WERI-Rb-1 (cell line): ENCODE measurements at regions not wholly inside any gene's neighbourhood (a gene's known extent, or its start where the extent isn't known, plus 50 kb on each side); places are given as distances from the start of the nearest gene placed in this dataset.

Source experiments
- DNase-seq: peaks from one replicate; pipeline ENCODE4 v3.0.0-alpha.2; 2020
- H3K27ac ChIP-seq: fragments of 250-450 bp; sonication (Bioruptor Pico); 2 replicates; pipeline ENCODE4 v1.5.1; 2020; ENCODE audit warnings: mild to moderate bottlenecking, moderate library complexity
- H3K27me3 ChIP-seq: fragments of 250-450 bp; sonication (Bioruptor Pico); 2 replicates; pipeline ENCODE4 v1.5.1; 2021; ENCODE audit warnings: mild to moderate bottlenecking, low read depth, moderate library complexity; ENCODE audit not compliant: insufficient read depth, severe bottlenecking
- H3K36me3 ChIP-seq: fragments of 250-450 bp; sonication (Bioruptor Pico); 2 replicates; pipeline ENCODE4 v1.5.1; 2020; ENCODE audit warnings: mild to moderate bottlenecking, moderate library complexity
- H3K4me3 ChIP-seq: 2 replicates; pipeline ENCODE4 v1.5.1; 2011; ENCODE audit warnings: low read depth, mild to moderate bottlenecking, control low read depth, low read length
- H3K9me3 ChIP-seq: fragments of 250-450 bp; sonication (Bioruptor Pico); 2 replicates; pipeline ENCODE4 v1.5.1; 2021; ENCODE audit warnings: mild to moderate bottlenecking, moderate library complexity; ENCODE audit not compliant: severe bottlenecking
- TF ChIP-seq, protein P1 (sequence below): IDR thresholded peaks from 2 replicates; pipeline ENCODE4 v1.5.1; 2011; ENCODE audit warnings: low read depth, mild to moderate bottlenecking, control low read depth, inconsistent platforms, low read length

DNA sequence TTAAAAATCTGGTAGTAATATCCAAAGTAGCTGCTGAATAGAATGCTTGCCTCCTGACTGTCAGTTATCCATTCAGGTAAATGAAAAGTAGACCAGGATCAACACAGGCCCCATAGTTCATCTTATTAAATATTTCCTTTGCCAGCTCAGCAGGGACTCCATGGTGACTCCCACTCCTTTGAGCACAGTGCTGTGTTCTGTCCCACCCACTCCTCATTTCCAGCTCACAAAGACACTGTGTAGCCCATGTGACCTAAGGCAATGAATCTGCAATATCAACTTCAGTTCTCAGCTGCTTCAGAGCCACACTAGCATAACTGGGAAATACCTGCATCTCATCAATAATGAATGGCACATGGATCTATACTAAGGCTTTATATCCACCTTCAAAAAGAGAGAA, 189.5 kb upstream of the MANEA start:
- Histone ChIP-seq H3K9me3 (no peaks in the 10 kb centered on the region), H3K4me3 (no peak overlapping the region), H3K36me3 (no peaks in the 10 kb centered on the region), H3K27me3 (no peaks in the 10 kb centered on the region), H3K27ac (no peak overlapping the region)
- no peak for DNase-seq
- TF ChIP-seq, protein P1, sequence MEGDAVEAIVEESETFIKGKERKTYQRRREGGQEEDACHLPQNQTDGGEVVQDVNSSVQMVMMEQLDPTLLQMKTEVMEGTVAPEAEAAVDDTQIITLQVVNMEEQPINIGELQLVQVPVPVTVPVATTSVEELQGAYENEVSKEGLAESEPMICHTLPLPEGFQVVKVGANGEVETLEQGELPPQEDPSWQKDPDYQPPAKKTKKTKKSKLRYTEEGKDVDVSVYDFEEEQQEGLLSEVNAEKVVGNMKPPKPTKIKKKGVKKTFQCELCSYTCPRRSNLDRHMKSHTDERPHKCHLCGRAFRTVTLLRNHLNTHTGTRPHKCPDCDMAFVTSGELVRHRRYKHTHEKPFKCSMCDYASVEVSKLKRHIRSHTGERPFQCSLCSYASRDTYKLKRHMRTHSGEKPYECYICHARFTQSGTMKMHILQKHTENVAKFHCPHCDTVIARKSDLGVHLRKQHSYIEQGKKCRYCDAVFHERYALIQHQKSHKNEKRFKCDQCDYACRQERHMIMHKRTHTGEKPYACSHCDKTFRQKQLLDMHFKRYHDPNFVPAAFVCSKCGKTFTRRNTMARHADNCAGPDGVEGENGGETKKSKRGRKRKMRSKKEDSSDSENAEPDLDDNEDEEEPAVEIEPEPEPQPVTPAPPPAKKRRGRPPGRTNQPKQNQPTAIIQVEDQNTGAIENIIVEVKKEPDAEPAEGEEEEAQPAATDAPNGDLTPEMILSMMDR = no peak

DNA sequence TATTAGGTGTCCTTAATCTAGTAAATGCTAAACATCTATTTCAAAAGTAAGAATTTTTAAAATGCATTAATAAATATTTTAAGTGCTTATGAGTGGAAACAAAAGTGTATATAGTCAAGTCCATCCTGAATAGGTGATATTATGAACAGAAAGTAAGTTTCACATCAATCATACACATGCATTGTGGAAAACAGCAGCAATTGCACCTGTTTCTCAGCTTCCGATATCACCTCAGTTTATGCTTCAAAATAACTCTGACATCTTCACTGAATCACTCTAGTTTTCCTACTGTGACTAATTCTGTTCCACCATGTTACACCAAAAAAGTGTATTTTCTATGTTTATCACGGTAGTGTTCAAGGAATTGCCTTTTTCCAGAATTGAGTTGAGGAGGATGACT, 172.6 kb upstream of the MANEA start:
- H3K4me3 ChIP-seq = no peak overlapping the region
- H3K9me3 ChIP-seq = no peaks in the 10 kb centered on the region
- H3K27ac ChIP-seq = no peak overlapping the region
- H3K36me3 ChIP-seq = no peaks in the 10 kb centered on the region
- no peak for DNase-seq
- TF ChIP-seq, protein P1 = no peak
- no peaks in the 10 kb centered on the region for H3K27me3 ChIP-seq

DNA sequence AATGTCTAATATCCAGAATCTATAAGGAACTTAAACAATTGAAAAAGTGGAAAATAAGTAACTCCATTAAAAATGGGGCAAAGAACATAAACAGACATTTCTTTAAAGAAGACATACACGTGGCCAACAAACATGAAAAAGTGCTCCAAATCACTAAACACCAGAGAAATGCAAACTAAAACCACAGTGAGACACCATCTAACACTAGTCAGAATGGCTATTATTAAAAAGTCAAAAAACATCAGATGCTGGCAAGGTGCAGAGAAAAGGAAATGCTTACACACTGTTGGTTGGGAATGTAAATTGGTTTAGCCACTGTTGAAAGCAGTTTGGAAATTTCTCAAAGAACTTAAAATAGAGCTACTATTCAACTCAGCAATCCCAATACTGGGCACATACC, 169.2 kb upstream of the MANEA start:
- Histone ChIP-seq H3K4me3 (no peak overlapping the region), H3K9me3 (no peaks in the 10 kb centered on the region), H3K27me3 (no peaks in the 10 kb centered on the region), H3K36me3 (no peaks in the 10 kb centered on the region), H3K27ac (no peak overlapping the region)
- DNase-seq = no peak
- TF ChIP-seq, protein P1 = no peak

DNA sequence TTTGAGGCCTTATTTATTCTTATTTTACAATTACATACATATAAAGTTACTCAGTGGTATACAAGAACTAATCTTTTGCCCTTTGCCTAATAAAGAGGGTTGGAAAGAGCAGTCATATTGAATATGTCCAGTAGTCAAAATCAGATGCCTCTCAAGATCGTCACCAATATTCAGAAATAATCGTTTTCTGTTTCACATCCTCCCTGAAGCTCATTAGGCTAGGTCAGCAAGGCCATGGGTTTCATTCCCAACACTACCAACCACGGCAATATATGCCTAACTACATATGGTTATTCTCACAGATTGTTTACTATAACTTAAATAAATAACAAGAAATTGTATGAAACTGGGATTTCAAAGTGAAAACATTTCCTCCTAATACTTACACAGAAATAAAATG, 167.2 kb upstream of the MANEA start:
- no peaks in the 10 kb centered on the region for H3K9me3 ChIP-seq
- TF ChIP-seq, protein P1 = no peak
- H3K36me3 ChIP-seq = no peaks in the 10 kb centered on the region
- no peak for DNase-seq
- no peak overlapping the region for H3K4me3 ChIP-seq
- no peaks in the 10 kb centered on the region for H3K27me3 ChIP-seq
- no peak overlapping the region for H3K27ac ChIP-seq

DNA sequence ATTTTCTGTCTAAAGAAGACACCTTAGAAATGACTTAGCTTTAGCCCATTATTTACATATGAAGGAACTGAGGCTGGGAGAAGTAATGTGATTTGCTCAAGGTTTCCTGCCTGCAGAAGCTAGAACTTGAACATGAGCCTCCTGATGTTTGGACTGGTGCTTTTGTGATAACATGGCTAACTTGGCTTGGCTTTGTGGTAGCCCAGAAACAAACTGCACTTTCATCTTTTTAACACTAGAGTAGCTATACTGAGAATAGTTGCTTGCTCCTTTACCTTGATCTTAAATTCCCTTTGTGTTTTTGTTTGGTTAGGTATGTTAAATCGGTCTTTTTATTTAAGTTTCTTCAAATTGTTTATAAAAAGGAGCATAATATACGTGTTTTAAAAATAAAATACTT, 163.5 kb upstream of the MANEA start:
- TF ChIP-seq, protein P1 = no peak

DNA sequence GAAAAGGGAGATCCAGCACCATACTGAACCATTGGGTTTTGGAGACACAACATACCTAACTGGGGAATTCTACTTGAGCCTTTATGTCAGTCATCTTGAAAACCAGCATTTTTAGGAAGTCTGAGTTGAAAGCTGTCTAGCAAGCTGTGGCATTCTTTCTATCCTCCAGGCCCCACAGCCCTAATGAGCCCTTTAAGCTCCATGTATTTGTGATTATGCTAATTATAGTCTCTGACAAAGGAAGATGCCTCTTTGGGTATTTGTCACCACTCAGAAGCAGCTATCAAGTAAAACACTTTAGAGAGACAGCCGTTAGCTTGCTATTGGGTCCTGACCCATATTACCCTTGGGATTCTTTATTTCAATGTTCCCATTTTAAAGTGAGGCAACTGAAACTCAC, 159.5 kb upstream of the MANEA start:
- H3K4me3 ChIP-seq = no peak overlapping the region
- H3K27me3 ChIP-seq = no peaks in the 10 kb centered on the region

More for the DNA sequence above, 163.5 kb upstream of the MANEA start:
- DNase-seq = no peak
- no peaks in the 10 kb centered on the region for H3K36me3 ChIP-seq
- no peak overlapping the region for H3K4me3 ChIP-seq
- H3K9me3 ChIP-seq = no peaks in the 10 kb centered on the region
- no peak overlapping the region for H3K27ac ChIP-seq
- no peaks in the 10 kb centered on the region for H3K27me3 ChIP-seq

More for the DNA sequence above, 159.5 kb upstream of the MANEA start:
- H3K9me3 ChIP-seq = peaks cover 2% of the 10 kb centered on the region
- DNase-seq = no peak
- TF ChIP-seq, protein P1 = no peak
- H3K36me3 ChIP-seq = no peaks in the 10 kb centered on the region
- no peak overlapping the region for H3K27ac ChIP-seq
